ENCODE measurements at regions not wholly inside any gene's neighbourhood (a gene's known extent, or its start where the extent isn't known, plus 50 kb on each side); places are given as distances from the start of the nearest gene placed in this dataset.

GRCh38 chr4:149266301-149266700 lies 549.3 kb downstream of the IQCM start:
- peak overlapping the region; percentile 79 for H3K27ac Mint-ChIP-seq
- DNase-seq (ENCODE audit: low spot score in 2 of 2, unreplicated experiment in 2 of 2) = no peak
- H3K27me3 Mint-ChIP-seq (ENCODE audit: low read depth) = no peaks in the 10 kb centered on the region
- peaks cover 6% of the 10 kb centered on the region for H3K9me3 Mint-ChIP-seq
- no peak for TF ChIP-seq CTCF (IDR thresholded peaks at IDR 0.05; ENCODE audit: unreplicated experiment)
- H3K4me3 Mint-ChIP-seq = no peak overlapping the region
- no peaks in the 10 kb centered on the region for H3K36me3 Mint-ChIP-seq
- peaks cover 29% of the 10 kb centered on the region for H3K4me1 Mint-ChIP-seq

DNA sequence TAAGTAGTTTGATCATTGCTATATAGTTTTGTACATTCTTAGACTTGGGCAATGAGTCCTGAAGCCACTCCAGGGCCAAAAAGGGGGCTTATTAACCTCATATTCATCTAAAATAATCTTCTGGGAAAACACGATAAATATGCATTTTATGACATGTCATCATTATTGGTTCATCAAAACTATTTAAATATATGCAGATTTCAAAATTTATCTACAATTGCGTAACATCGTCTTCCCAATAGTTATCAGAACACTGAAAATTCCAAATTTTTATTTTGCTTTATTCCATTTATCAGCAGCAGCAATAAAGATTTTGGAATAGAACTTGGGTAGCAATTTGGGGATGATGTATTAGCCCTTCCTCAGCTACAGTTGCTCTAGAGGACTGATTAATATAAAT lies 550.0 kb downstream of the IQCM start:
- peaks cover 29% of the 10 kb centered on the region for H3K4me1 Mint-ChIP-seq
- peaks cover 6% of the 10 kb centered on the region for H3K9me3 Mint-ChIP-seq
- no peak overlapping the region for H3K4me3 Mint-ChIP-seq
- TF ChIP-seq CTCF (IDR thresholded peaks at IDR 0.05; ENCODE audit: unreplicated experiment) = no peak
- H3K27me3 Mint-ChIP-seq (ENCODE audit: low read depth) = no peaks in the 10 kb centered on the region
- no peaks in the 10 kb centered on the region for H3K36me3 Mint-ChIP-seq
- H3K27ac Mint-ChIP-seq = no peak overlapping the region
- no peak for DNase-seq (ENCODE audit: low spot score in 2 of 2, unreplicated experiment in 2 of 2)

- H3K27ac Mint-ChIP-seq = no peak overlapping the region
Measured at GRCh38 chr4:149264093-149264733, 551.4 kb downstream of the IQCM start.

DNA sequence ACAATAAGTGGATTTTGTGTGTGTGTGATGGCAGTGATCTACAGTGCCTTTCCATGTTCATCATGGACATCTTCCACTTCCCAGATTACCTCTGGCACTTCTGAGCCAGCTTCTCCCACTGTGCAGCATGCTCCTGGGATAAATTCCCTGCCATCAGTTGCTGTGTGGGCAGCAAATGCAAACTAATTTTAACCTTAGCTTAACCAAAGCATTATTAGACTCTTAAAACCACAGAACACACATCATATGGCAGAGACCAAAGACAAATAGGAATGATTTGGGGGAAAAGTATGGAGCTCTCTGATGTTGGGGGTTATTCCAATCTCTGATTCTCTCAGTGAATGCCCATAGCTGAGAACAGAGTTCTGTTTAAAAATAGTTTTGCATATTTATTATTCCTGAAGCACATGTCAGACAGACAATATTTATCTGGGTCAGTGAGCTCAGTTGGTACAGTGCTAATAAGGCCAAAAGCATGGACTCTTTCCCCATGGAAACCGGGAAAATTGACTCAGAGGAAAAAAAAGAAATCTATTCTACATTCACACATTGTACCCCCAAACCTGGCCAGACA lies 567.4 kb downstream of the IQCM start:
- Mint-ChIP-seq H3K27ac (no peak overlapping the region), H3K4me1 (no peaks in the 10 kb centered on the region), H3K4me3 (no peak overlapping the region), H3K27me3 (ENCODE audit: low read depth) (peaks cover 8% of the 10 kb centered on the region), H3K36me3 (peaks cover 3% of the 10 kb centered on the region), H3K9me3 (peaks cover 8% of the 10 kb centered on the region)
- no peak for DNase-seq (ENCODE audit: low spot score in 2 of 2, unreplicated experiment in 2 of 2)
- TF ChIP-seq CTCF (IDR thresholded peaks at IDR 0.05; ENCODE audit: unreplicated experiment) = no peak

More at GRCh38 chr4:149264093-149264733, 551.4 kb downstream of the IQCM start:
- Mint-ChIP-seq H3K27me3 (ENCODE audit: low read depth) (no peaks in the 10 kb centered on the region), H3K9me3 (peaks cover 6% of the 10 kb centered on the region), H3K4me3 (no peak overlapping the region), H3K4me1 (peaks cover 25% of the 10 kb centered on the region), H3K36me3 (no peaks in the 10 kb centered on the region)
- DNase-seq (ENCODE audit: low spot score in 2 of 2, unreplicated experiment in 2 of 2) = no peak
- TF ChIP-seq CTCF (IDR thresholded peaks at IDR 0.05; ENCODE audit: unreplicated experiment) = no peak

DNA sequence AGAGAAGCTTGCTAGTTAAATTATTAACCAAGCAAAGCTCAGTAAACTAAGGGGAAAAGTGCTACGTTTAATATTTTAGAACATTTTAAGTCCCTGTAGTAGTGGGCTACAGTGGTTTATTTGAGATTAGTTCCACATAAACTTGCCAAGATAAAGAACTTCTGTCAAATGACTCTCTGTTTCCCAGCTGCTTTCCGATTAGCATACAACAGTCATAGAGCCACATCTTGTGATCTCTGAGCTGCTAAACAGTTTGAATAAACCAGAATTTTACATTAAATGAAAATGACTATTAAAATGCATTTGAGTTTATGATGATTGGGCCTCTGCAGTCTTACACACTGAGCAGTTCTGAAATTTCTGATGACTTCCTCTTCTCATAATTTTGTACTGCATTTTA lies 568.5 kb downstream of the IQCM start:
- Mint-ChIP-seq H3K36me3 (peaks cover 3% of the 10 kb centered on the region), H3K4me3 (no peak overlapping the region), H3K27me3 (ENCODE audit: low read depth) (peaks cover 8% of the 10 kb centered on the region), H3K4me1 (no peaks in the 10 kb centered on the region), H3K27ac (no peak overlapping the region), H3K9me3 (peaks cover 8% of the 10 kb centered on the region)
- TF ChIP-seq CTCF (IDR thresholded peaks at IDR 0.05; ENCODE audit: unreplicated experiment) = no peak
- no peak for DNase-seq (ENCODE audit: low spot score in 2 of 2, unreplicated experiment in 2 of 2)

All from mesothelial cell of epicardium (in vitro differentiated cells).